HepG2 (cell line): ENCODE measurements at regions not wholly inside any gene's neighbourhood (a gene's known extent, or its start where the extent isn't known, plus 50 kb on each side); places are given as distances from the start of the nearest gene placed in this dataset.

ENCODE experiments used
- CHD4 ChIP-seq: fragments of 200-600 bp; sonication (generic); IDR thresholded peaks from 2 replicates; pipeline ENCODE4 v1.7.0; 2017; ENCODE audit warnings: mild to moderate bottlenecking, low read length, borderline replicate concordance
- SMC3 ChIP-seq: IDR thresholded peaks from 2 replicates; pipeline ENCODE4 v1.6.1; 2011; ENCODE audit warnings: low read length, improper control_type of control experiment
- TF ChIP-seq, protein P1 (sequence below): sonication (generic); formaldehyde crosslinking; IDR thresholded peaks from 2 replicates; pipeline ENCODE4 v1.4.0; 2020; ENCODE audit warnings: missing genetic modification reagents, mild to moderate bottlenecking, borderline replicate concordance

DNA sequence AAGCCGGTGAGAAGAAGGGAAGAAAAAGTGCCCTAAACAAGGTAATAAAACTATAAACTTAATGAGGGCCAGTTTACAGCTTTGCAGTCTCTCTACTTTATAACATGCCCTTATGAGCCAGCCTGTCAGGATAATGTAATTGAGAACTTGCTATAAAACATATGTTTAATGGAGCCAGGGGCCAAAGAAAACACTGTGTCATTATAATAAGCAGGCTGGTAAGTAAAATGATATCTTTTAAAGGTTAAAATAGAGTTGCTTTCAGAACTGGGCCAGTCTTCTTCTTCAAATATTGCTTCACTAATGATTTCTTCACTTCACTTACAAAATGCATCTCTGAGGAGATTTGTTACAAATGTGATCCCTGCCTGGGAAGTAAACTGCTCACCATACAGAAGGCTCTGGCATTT, 192.5 kb downstream of the SHOX2 start:
- TF ChIP-seq, protein P1, sequence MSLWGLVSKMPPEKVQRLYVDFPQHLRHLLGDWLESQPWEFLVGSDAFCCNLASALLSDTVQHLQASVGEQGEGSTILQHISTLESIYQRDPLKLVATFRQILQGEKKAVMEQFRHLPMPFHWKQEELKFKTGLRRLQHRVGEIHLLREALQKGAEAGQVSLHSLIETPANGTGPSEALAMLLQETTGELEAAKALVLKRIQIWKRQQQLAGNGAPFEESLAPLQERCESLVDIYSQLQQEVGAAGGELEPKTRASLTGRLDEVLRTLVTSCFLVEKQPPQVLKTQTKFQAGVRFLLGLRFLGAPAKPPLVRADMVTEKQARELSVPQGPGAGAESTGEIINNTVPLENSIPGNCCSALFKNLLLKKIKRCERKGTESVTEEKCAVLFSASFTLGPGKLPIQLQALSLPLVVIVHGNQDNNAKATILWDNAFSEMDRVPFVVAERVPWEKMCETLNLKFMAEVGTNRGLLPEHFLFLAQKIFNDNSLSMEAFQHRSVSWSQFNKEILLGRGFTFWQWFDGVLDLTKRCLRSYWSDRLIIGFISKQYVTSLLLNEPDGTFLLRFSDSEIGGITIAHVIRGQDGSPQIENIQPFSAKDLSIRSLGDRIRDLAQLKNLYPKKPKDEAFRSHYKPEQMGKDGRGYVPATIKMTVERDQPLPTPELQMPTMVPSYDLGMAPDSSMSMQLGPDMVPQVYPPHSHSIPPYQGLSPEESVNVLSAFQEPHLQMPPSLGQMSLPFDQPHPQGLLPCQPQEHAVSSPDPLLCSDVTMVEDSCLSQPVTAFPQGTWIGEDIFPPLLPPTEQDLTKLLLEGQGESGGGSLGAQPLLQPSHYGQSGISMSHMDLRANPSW: no peak
- TF ChIP-seq SMC3 (no peak), CHD4 (no peak)
